Heart left ventricle (tissue), 13 donors: ENCODE measurements at regions not wholly inside any gene's neighbourhood (a gene's known extent, or its start where the extent isn't known, plus 50 kb on each side); places are given as distances from the start of the nearest gene placed in this dataset.

Experiments
- POLR2A ChIP-seq, 2 donors: fragments of 450-650 bp; IDR thresholded peaks; one replicate each; pipeline ENCODE4 v1.6.1; 2017; ENCODE audit warnings: antibody characterized with exemption in 2 of 2, mild to moderate bottlenecking in 2 of 2, moderate library complexity in 2 of 2
- TF ChIP-seq, protein P1 (sequence below), 12 donors: fragments of 200-600 bp; sonication (generic) in 4 of 12; IDR thresholded peaks; one replicate each; pipeline versions ENCODE4 v1.5.0 to v1.8.0; 2018 to 2022; ENCODE audit warnings: antibody characterized with exemption in 12 of 12, mild to moderate bottlenecking in 5 of 12
- donor health status: ischemic (EF 13 %, LVEDD 7.1; RV severe dilation, severe dysfunction).
- donor health status: DM: no; HTN: yes; CAD: no.
- donor health status: DM: no; HTN: no; CAD: no.
- donor health status: ischemic (EF 25% LVEDD 6.9; RV normal size, moderate dysfunction).
- donor health status: ischemic (EF 25% LVEDD 5.7; RV mildly dilated, moderate dysfunction).
- donor health status: ischemic (EF 35%, LVEDD 5.7; RV mildly dilated, moderate dysfunction).
- donor health status: nonischemic (EF 11% LVEDD 7.7; RV severe dilation, severe dysfunction).
- donor health status: DM: yes; HTN: yes; CAD: no.
- donor health status: PGD.
- donor health status: ischemic (EF 29% LVEDD 5.4; RV normal size, mild dysfunction).
- donor health status: nonischemic (EF 23%, LVEDD 6.1; RV moderate dilation, normal function).

DNA sequence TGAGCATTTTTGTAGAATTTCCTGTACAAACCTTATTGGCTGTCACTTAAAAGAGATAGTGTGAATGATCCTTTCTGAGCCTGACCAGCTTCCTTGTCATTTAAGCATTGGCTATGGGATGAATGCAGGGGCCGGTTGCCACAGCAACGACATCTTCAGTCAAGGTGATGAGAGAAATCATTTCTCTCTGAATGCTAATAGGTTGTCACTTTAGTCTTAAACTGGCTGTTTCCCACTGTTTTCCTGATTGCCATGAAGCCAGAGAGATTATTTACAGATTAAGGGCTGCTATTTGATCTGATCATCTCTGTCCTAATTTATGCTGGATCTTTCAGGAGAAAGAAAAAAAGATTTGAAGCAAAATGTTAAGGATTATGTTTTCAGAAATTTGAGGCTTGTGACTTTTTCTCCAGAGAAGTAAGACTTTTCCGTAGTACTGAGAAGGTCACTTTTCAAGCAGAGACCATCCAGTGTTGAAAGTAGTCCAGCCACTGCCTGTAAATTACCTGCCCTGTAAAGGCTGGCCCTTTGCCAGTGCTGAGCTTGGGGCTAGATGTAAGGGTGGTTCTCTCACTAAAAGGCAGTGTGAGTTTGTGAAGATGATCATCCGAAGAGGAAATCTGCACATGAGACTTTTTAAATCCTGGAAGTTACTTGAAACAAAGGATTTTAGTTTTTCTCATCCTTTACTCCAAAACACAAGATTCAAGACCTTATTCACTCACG is 235.6 kb downstream of the DACT1 start:
- TF ChIP-seq, protein P1, sequence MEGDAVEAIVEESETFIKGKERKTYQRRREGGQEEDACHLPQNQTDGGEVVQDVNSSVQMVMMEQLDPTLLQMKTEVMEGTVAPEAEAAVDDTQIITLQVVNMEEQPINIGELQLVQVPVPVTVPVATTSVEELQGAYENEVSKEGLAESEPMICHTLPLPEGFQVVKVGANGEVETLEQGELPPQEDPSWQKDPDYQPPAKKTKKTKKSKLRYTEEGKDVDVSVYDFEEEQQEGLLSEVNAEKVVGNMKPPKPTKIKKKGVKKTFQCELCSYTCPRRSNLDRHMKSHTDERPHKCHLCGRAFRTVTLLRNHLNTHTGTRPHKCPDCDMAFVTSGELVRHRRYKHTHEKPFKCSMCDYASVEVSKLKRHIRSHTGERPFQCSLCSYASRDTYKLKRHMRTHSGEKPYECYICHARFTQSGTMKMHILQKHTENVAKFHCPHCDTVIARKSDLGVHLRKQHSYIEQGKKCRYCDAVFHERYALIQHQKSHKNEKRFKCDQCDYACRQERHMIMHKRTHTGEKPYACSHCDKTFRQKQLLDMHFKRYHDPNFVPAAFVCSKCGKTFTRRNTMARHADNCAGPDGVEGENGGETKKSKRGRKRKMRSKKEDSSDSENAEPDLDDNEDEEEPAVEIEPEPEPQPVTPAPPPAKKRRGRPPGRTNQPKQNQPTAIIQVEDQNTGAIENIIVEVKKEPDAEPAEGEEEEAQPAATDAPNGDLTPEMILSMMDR (IDR thresholded peaks at IDR 0.05): no peak
- no peak for TF ChIP-seq POLR2A (IDR thresholded peaks at IDR 0.05)
